Activated T-helper 17 cell treated with anti-CD3 and anti-CD28 coated beads, Interleukin-2, amount 50 U/mL, for 72 hours (primary cell): ENCODE measurements at regions not wholly inside any gene's neighbourhood (a gene's known extent, or its start where the extent isn't known, plus 50 kb on each side); places are given as distances from the start of the nearest gene placed in this dataset.
"Not testable (repeated sequence)": the region's sequence is repeated elsewhere in the genome, so short reads cannot be mapped to it uniquely, and the experiment has no call there.

Experiments
- ATAC-seq: fragments of 150-1000 bp; cut with Tn5 transposase; replicated peaks from 2 replicates; pipeline ENCODE4 v1.10.0; 2021; ENCODE audit warnings: mild to moderate bottlenecking, moderate library complexity
- H3K27ac Mint-ChIP-seq: one replicate; pipeline ENCODE4 v1.8.0; 2022; ENCODE audit warnings: mixed read lengths
- H3K27me3 Mint-ChIP-seq: one replicate; pipeline ENCODE4 v1.8.0; 2022; ENCODE audit warnings: mixed read lengths
- H3K36me3 Mint-ChIP-seq: one replicate; pipeline ENCODE4 v1.8.0; 2022; ENCODE audit warnings: low read depth, mild to moderate bottlenecking, mixed read lengths
- H3K4me1 Mint-ChIP-seq: one replicate; pipeline ENCODE4 v1.8.0; 2022; ENCODE audit warnings: mixed read lengths
- H3K4me3 Mint-ChIP-seq: one replicate; pipeline ENCODE4 v1.8.0; 2022; ENCODE audit warnings: mild to moderate bottlenecking, mixed read lengths
- H3K9me3 Mint-ChIP-seq: one replicate; pipeline ENCODE4 v1.8.0; 2022; ENCODE audit warnings: mixed read lengths

GRCh38 chr5:85392309-85392708, 1007.6 kb upstream of the EDIL3 start:
- H3K4me1 Mint-ChIP-seq, H3K4me3 Mint-ChIP-seq, H3K9me3 Mint-ChIP-seq, H3K27me3 Mint-ChIP-seq, ATAC-seq, H3K36me3 Mint-ChIP-seq, H3K27ac Mint-ChIP-seq: not testable (repeated sequence)

- H3K36me3 Mint-ChIP-seq = no peaks in the 10 kb centered on the region
- peaks cover 4% of the 10 kb centered on the region for H3K9me3 Mint-ChIP-seq
- H3K27me3 Mint-ChIP-seq = no peaks in the 10 kb centered on the region
- no peaks in the 10 kb centered on the region for H3K4me1 Mint-ChIP-seq
- H3K4me3 Mint-ChIP-seq = no peak overlapping the region
- no peak overlapping the region for H3K27ac Mint-ChIP-seq
- no peak for ATAC-seq
These were observed 1010.8 kb upstream of the EDIL3 start for GRCh38 chr5:85395526-85395925.

GRCh38 chr5:85397451-85397850, 1012.8 kb upstream of the EDIL3 start:
- Mint-ChIP-seq H3K27ac (no peak overlapping the region), H3K4me1 (no peaks in the 10 kb centered on the region), H3K36me3 (no peaks in the 10 kb centered on the region), H3K4me3 (no peak overlapping the region), H3K27me3 (no peaks in the 10 kb centered on the region), H3K9me3 (peaks cover 4% of the 10 kb centered on the region)
- no peak for ATAC-seq

- H3K27ac Mint-ChIP-seq = no peak overlapping the region
- H3K27me3 Mint-ChIP-seq = no peaks in the 10 kb centered on the region
- H3K4me3 Mint-ChIP-seq = no peak overlapping the region
- no peak for ATAC-seq
- H3K4me1 Mint-ChIP-seq = no peaks in the 10 kb centered on the region
- no peaks in the 10 kb centered on the region for H3K36me3 Mint-ChIP-seq
- H3K9me3 Mint-ChIP-seq = peaks cover 17% of the 10 kb centered on the region
These were observed 1043.8 kb upstream of the EDIL3 start for GRCh38 chr5:85428426-85428934.

- H3K27ac Mint-ChIP-seq, ATAC-seq, H3K36me3 Mint-ChIP-seq, H3K4me3 Mint-ChIP-seq, H3K4me1 Mint-ChIP-seq, H3K27me3 Mint-ChIP-seq: not testable (repeated sequence)
- H3K9me3 Mint-ChIP-seq = peaks cover 19% of the 10 kb centered on the region
These were observed 1047.0 kb upstream of the EDIL3 start for GRCh38 chr5:85431726-85432125.

- Mint-ChIP-seq H3K27me3 (no peaks in the 10 kb centered on the region), H3K27ac (no peak overlapping the region), H3K36me3 (no peaks in the 10 kb centered on the region), H3K4me3 (no peak overlapping the region), H3K4me1 (no peaks in the 10 kb centered on the region), H3K9me3 (peaks cover 11% of the 10 kb centered on the region)
- no peak for ATAC-seq
These were observed 1056.5 kb upstream of the EDIL3 start for GRCh38 chr5:85441156-85441555.

GRCh38 chr5:85441853-85442252, 1057.2 kb upstream of the EDIL3 start:
- Mint-ChIP-seq H3K27me3 (no peaks in the 10 kb centered on the region), H3K36me3 (no peaks in the 10 kb centered on the region), H3K4me1 (no peaks in the 10 kb centered on the region), H3K9me3 (peaks cover 11% of the 10 kb centered on the region), H3K4me3 (no peak overlapping the region), H3K27ac (no peak overlapping the region)
- no peak for ATAC-seq

GRCh38 chr5:85452322-85453025, 1067.8 kb upstream of the EDIL3 start:
- H3K4me1 Mint-ChIP-seq = no peaks in the 10 kb centered on the region
- no peak overlapping the region for H3K4me3 Mint-ChIP-seq
- peaks cover 18% of the 10 kb centered on the region for H3K9me3 Mint-ChIP-seq
- no peak for ATAC-seq
- no peak overlapping the region for H3K27ac Mint-ChIP-seq
- no peaks in the 10 kb centered on the region for H3K36me3 Mint-ChIP-seq
- H3K27me3 Mint-ChIP-seq = no peaks in the 10 kb centered on the region

GRCh38 chr5:85453026-85453349, 1068.3 kb upstream of the EDIL3 start:
- peaks cover 22% of the 10 kb centered on the region for H3K9me3 Mint-ChIP-seq
- H3K27ac Mint-ChIP-seq = no peak overlapping the region
- ATAC-seq = no peak
- H3K36me3 Mint-ChIP-seq = no peaks in the 10 kb centered on the region
- H3K27me3 Mint-ChIP-seq = no peaks in the 10 kb centered on the region
- H3K4me1 Mint-ChIP-seq = no peaks in the 10 kb centered on the region
- H3K4me3 Mint-ChIP-seq = no peak overlapping the region

- no peak overlapping the region for H3K27ac Mint-ChIP-seq
- peaks cover 5% of the 10 kb centered on the region for H3K9me3 Mint-ChIP-seq
- no peaks in the 10 kb centered on the region for H3K36me3 Mint-ChIP-seq
- no peaks in the 10 kb centered on the region for H3K4me1 Mint-ChIP-seq
- no peak overlapping the region for H3K4me3 Mint-ChIP-seq
- ATAC-seq = no peak
- no peaks in the 10 kb centered on the region for H3K27me3 Mint-ChIP-seq
These were observed 1073.6 kb upstream of the EDIL3 start for GRCh38 chr5:85458319-85458718.

GRCh38 chr5:85462957-85463356, 1078.3 kb upstream of the EDIL3 start:
- H3K4me1 Mint-ChIP-seq = no peaks in the 10 kb centered on the region
- H3K36me3 Mint-ChIP-seq = no peaks in the 10 kb centered on the region
- no peak overlapping the region for H3K27ac Mint-ChIP-seq
- no peak for ATAC-seq
- peaks cover 9% of the 10 kb centered on the region for H3K9me3 Mint-ChIP-seq
- H3K4me3 Mint-ChIP-seq = no peak overlapping the region
- H3K27me3 Mint-ChIP-seq = no peaks in the 10 kb centered on the region

GRCh38 chr5:85466423-85466822, 1081.7 kb upstream of the EDIL3 start:
- ATAC-seq = no peak
- Mint-ChIP-seq H3K27ac (no peak overlapping the region), H3K9me3 (peaks cover 16% of the 10 kb centered on the region), H3K4me3 (no peak overlapping the region), H3K36me3 (no peaks in the 10 kb centered on the region), H3K4me1 (no peaks in the 10 kb centered on the region), H3K27me3 (no peaks in the 10 kb centered on the region)

GRCh38 chr5:85472749-85473148, 1088.1 kb upstream of the EDIL3 start:
- Mint-ChIP-seq H3K27ac (no peak overlapping the region), H3K36me3 (no peaks in the 10 kb centered on the region), H3K27me3 (no peaks in the 10 kb centered on the region), H3K4me3 (no peak overlapping the region), H3K4me1 (no peaks in the 10 kb centered on the region), H3K9me3 (peaks cover 13% of the 10 kb centered on the region)
- no peak for ATAC-seq

GRCh38 chr5:85475151-85475550, 1090.5 kb upstream of the EDIL3 start:
- not testable (repeated sequence) for ATAC-seq, H3K4me3 Mint-ChIP-seq, H3K9me3 Mint-ChIP-seq, H3K4me1 Mint-ChIP-seq, H3K36me3 Mint-ChIP-seq, H3K27ac Mint-ChIP-seq, H3K27me3 Mint-ChIP-seq

GRCh38 chr5:85476617-85477016, 1091.9 kb upstream of the EDIL3 start:
- Mint-ChIP-seq H3K27ac (no peak overlapping the region), H3K4me1 (no peaks in the 10 kb centered on the region), H3K27me3 (no peaks in the 10 kb centered on the region), H3K4me3 (no peak overlapping the region), H3K36me3 (no peaks in the 10 kb centered on the region), H3K9me3 (peaks cover 10% of the 10 kb centered on the region)
- no peak for ATAC-seq

GRCh38 chr5:85479849-85480248, 1095.2 kb upstream of the EDIL3 start:
- Mint-ChIP-seq H3K36me3 (no peaks in the 10 kb centered on the region), H3K27ac (no peak overlapping the region), H3K9me3 (peaks cover 12% of the 10 kb centered on the region), H3K4me3 (no peak overlapping the region), H3K27me3 (no peaks in the 10 kb centered on the region), H3K4me1 (no peaks in the 10 kb centered on the region)
- ATAC-seq = no peak
